Naive thymus-derived CD8-positive, alpha-beta T cell (primary cell): ENCODE measurements at regions not wholly inside any gene's neighbourhood (a gene's known extent, or its start where the extent isn't known, plus 50 kb on each side); places are given as distances from the start of the nearest gene placed in this dataset.

Experiments used
- ATAC-seq, 2 donors: fragments of 150-1000 bp; cut with Tn5 transposase in 1 of 2; sonication (Bioruptor Pico), chemical (Tn5 transposase) in 1 of 2; 1 replicate in 1 of 2; 2 replicates in 1 of 2; pipeline ENCODE4 v1.10.0; 2021; ENCODE audit warnings: mild to moderate bottlenecking in 2 of 2, moderate library complexity in 2 of 2
- POLR2A ChIA-PET: fragments of 350-600 bp; sonication (Branson Sonifier 250); formaldehyde crosslinking; loops from one replicate; lab custom pipeline; 2021; ENCODE audit warnings: antibody characterized with exemption; lab: Charles Lee
- DNase-seq, 10 donors: peaks; one replicate each; pipeline versions ENCODE4 v3.0.0 to v3.0.0-alpha.2; 2020 to 2022
- H3K27ac Mint-ChIP-seq, 10 donors: one replicate each; pipeline ENCODE4 v1.8.0; 2020 to 2022; ENCODE audit warnings: mild to moderate bottlenecking in 10 of 10, mixed read lengths in 10 of 10, moderate library complexity in 4 of 10, inconsistent platforms in 1 of 10
- H3K27me3 Mint-ChIP-seq, 5 donors: one replicate each; pipeline ENCODE4 v1.8.0; 2021 to 2022; ENCODE audit warnings: mixed read lengths in 5 of 5
- H3K36me3 Mint-ChIP-seq, 3 donors: one replicate each; pipeline ENCODE4 v1.8.0; 2020 to 2022; ENCODE audit warnings: mixed read lengths in 3 of 3, mild to moderate bottlenecking in 2 of 3, inconsistent platforms in 1 of 3
- H3K4me1 Mint-ChIP-seq, 4 donors: one replicate each; pipeline ENCODE4 v1.8.0; 2021 to 2022; ENCODE audit warnings: mixed read lengths in 4 of 4
- H3K4me3 Mint-ChIP-seq, 10 donors: one replicate each; pipeline ENCODE4 v1.8.0; 2020 to 2022; ENCODE audit warnings: mild to moderate bottlenecking in 10 of 10, mixed read lengths in 10 of 10, moderate library complexity in 6 of 10, inconsistent platforms in 1 of 10
- H3K9me3 Mint-ChIP-seq, 9 donors: one replicate each; pipeline ENCODE4 v1.8.0; 2020 to 2022; ENCODE audit warnings: mixed read lengths in 9 of 9, mild to moderate bottlenecking in 3 of 9, inconsistent platforms in 1 of 9, moderate library complexity in 1 of 9

DNA sequence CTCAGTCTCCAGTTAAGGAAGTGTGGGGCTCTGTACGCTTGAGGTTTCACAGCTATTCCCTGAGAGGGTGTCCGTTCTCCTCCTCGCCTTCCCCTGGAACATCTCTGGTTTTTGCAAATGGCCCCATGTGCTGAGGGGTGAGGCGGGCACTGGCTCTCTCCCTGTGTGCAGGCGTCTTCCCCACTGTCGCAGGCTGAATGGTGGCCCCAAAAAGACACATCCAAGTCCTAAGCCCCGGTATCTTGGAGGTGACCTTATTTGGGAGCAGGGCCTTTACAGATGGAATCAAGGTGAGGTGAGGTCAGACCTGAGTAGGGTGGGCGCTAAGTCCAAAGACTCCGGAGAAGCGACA lies 98.0 kb upstream of the TMPRSS2 start:
- Mint-ChIP-seq H3K4me3 (no peak overlapping the region), H3K36me3 (no peaks in the 10 kb centered on the region), H3K4me1 (no peaks in the 10 kb centered on the region), H3K9me3 (no peaks in the 10 kb centered on the region), H3K27ac (no peak overlapping the region), H3K27me3 (peaks cover 12 to 55% (median 34%) of the 10 kb centered on the region in 5 donors)
- ATAC-seq (no peak), DNase-seq (no peak)
- POLR2A ChIA-PET, result no interaction called here

DNA sequence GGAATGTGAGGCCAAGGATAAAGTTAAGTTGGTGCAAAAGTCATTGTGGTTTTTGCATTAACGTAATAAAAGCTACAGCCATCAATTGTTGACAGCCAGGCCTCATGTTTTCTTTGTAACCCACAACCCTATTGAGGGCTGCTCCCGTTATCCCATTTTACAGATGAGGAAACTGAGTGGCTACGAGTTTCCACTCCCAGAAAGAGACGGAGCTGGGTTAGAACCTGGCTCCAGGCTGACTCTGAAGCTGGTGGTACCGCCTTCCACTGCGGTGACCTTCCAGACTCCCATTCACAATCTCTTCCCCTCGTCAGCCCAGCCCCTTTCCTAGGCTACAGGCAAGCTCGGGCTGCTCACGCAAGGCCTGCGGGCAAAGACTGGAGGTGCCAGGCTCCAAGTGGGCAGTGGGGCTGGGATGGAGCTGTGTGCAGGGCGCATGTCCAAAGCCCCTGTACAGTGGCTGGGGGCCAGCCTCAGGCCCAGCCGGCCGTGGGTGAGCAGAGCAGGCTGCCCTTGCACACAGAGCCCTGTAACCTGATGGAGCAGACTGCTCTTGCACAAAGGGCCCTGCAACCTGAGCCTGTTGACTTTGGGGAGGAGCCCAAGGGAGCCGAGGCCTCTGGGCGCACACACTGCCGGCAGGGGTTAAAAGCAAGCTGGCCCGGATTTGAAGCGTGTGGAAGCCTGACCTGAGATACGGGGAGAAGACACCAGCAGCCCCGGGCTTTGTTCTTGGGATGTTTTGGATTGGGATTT lies 97.4 kb upstream of the TMPRSS2 start:
- H3K27me3 Mint-ChIP-seq, result peaks cover 12 to 49% (median 30%) of the 10 kb centered on the region in 5 donors
- POLR2A ChIA-PET, result no interaction called here

DNA sequence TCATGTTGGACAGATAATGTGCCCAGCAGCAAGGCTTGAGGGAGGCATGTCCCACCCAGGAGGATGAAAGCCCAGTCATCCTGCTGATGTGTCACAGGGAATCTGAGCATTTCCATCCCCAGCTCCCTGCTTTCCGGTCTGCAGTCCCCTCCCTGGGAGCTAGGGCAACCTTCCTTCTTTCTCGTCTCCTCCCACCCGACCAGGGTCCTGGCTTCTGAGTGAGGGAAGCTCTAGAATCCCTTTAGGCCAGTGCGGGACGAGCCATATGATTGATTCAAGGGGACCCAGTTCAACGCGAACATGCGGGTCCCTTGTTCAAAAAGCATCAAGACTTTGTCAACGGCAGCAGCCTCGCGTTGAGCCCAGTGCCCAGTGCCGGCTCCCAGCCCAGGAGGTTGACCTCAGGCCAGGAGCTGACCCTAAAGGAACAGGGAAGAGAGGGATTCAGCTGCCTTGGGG lies 96.7 kb upstream of the TMPRSS2 start:
- H3K27me3 Mint-ChIP-seq, result peaks cover 10 to 42% (median 23%) of the 10 kb centered on the region in 5 donors
- H3K4me3 Mint-ChIP-seq, result no peak overlapping the region
- DNase-seq (no peak), ATAC-seq (no peak)
- POLR2A ChIA-PET, result no interaction called here
- H3K4me1 Mint-ChIP-seq, result no peaks in the 10 kb centered on the region
- H3K9me3 Mint-ChIP-seq, result no peaks in the 10 kb centered on the region
- H3K27ac Mint-ChIP-seq, result peak overlapping the region in 1 of 10 donors; percentile 28
- H3K36me3 Mint-ChIP-seq, result no peaks in the 10 kb centered on the region

More for the DNA sequence above, 97.4 kb upstream of the TMPRSS2 start:
- Mint-ChIP-seq H3K9me3 (no peaks in the 10 kb centered on the region), H3K4me1 (no peaks in the 10 kb centered on the region), H3K27ac (no peak overlapping the region), H3K36me3 (no peaks in the 10 kb centered on the region), H3K4me3 (no peak overlapping the region)
- ATAC-seq (no peak), DNase-seq (no peak)

DNA sequence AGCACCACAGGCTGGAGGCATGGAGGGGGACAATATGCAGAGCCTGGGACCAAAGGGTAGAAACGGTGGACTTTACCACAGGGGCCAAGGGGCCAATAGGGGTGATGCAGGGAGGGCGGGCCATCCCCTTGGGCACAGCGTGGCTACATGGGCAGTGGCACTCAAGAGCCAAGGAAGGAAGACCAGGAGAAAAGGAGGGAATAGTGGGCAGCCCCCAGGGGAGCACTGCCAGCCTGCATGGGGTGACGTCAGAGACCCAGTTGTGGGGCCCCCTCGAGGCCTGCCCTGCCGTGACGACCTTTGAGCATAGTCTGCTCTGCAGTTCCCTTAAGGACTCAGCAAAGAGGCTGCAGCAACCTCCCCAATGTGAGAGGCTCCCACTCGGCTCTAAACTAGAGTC lies 95.5 kb upstream of the TMPRSS2 start:
- POLR2A ChIA-PET, result no interaction called here

GRCh38 chr21:41602531-41602930 lies 94.6 kb upstream of the TMPRSS2 start:
- no peak for ATAC-seq
- H3K4me3 Mint-ChIP-seq, result no peak overlapping the region
- peaks cover 0 to 7% (median 0%) of the 10 kb centered on the region in 4 donors for H3K4me1 Mint-ChIP-seq
- H3K27me3 Mint-ChIP-seq, result peaks cover 4 to 24% (median 7%) of the 10 kb centered on the region in 5 donors
- H3K36me3 Mint-ChIP-seq, result no peaks in the 10 kb centered on the region
- no peak for DNase-seq
- no peak overlapping the region for H3K27ac Mint-ChIP-seq
- no peaks in the 10 kb centered on the region for H3K9me3 Mint-ChIP-seq
- POLR2A ChIA-PET, result no interaction called here

More for the DNA sequence above, 95.5 kb upstream of the TMPRSS2 start:
- H3K4me3 Mint-ChIP-seq, result no peak overlapping the region
- peaks cover 4 to 31% (median 13%) of the 10 kb centered on the region in 5 donors for H3K27me3 Mint-ChIP-seq
- H3K4me1 Mint-ChIP-seq, result peaks cover 0 to 7% (median 0%) of the 10 kb centered on the region in 4 donors
- H3K36me3 Mint-ChIP-seq, result no peaks in the 10 kb centered on the region
- H3K9me3 Mint-ChIP-seq, result no peaks in the 10 kb centered on the region
- DNase-seq, result no peak
- ATAC-seq, result no peak
- H3K27ac Mint-ChIP-seq, result no peak overlapping the region

DNA sequence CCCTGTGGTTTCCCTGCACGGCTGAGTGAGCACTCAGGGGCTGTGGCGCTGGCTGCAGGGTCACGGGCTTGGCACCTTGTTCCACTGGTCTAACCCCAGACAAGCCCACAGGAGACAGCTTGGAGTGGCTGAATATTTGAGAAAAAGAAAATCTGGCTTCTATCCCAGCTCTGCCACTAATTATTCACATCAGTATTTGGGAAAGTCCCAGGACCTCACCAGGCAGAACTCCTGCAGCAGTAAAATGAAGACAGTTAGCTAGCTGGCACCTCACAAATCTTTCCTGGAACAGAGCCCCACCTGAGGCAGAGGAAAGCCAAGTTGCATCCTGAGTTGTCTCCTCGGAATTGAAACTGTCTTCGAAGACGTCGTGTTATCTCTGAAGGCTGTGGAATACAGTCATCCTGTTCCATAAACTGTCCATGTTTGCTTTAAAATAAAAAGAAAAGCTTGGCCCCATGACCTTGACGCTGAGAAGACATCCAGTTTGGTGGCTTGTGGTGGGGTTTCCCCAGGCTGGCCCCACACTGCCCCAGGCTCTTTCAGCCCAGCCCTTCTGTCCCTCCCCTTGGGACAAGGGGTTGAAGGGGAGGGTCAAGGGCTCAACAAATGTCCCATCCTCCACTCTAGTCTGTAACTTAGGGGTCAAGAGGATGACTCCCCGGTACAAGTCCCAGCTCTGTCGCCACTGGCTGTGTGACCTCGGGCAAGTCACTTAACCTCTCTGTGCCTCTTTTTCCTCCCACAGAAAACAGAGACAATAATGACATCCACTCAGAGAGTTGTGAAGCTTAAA lies 93.8 kb upstream of the TMPRSS2 start:
- peaks cover 0 to 7% (median 0%) of the 10 kb centered on the region in 4 donors for H3K4me1 Mint-ChIP-seq
- peak overlapping the region in 1 of 10 donors; percentile 31 for H3K27ac Mint-ChIP-seq
- H3K9me3 Mint-ChIP-seq, result no peaks in the 10 kb centered on the region
- DNase-seq, result no peak
- peaks cover 6 to 24% (median 9%) of the 10 kb centered on the region in 5 donors for H3K27me3 Mint-ChIP-seq
- no peak for ATAC-seq
- no peaks in the 10 kb centered on the region for H3K36me3 Mint-ChIP-seq
- POLR2A ChIA-PET, result no interaction called here
- no peak overlapping the region for H3K4me3 Mint-ChIP-seq

GRCh38 chr21:41600961-41601572 lies 93.1 kb upstream of the TMPRSS2 start:
- H3K36me3 Mint-ChIP-seq, result no peaks in the 10 kb centered on the region
- ATAC-seq (no peak), DNase-seq (no peak)
- H3K4me3 Mint-ChIP-seq, result no peak overlapping the region
- no peaks in the 10 kb centered on the region for H3K9me3 Mint-ChIP-seq
- POLR2A ChIA-PET, result no interaction called here
- H3K27me3 Mint-ChIP-seq, result peaks cover 5 to 24% (median 8%) of the 10 kb centered on the region in 5 donors
- H3K27ac Mint-ChIP-seq, result peak overlapping the region in 1 of 10 donors; percentile 31
- H3K4me1 Mint-ChIP-seq, result peaks cover 0 to 7% (median 0%) of the 10 kb centered on the region in 4 donors

DNA sequence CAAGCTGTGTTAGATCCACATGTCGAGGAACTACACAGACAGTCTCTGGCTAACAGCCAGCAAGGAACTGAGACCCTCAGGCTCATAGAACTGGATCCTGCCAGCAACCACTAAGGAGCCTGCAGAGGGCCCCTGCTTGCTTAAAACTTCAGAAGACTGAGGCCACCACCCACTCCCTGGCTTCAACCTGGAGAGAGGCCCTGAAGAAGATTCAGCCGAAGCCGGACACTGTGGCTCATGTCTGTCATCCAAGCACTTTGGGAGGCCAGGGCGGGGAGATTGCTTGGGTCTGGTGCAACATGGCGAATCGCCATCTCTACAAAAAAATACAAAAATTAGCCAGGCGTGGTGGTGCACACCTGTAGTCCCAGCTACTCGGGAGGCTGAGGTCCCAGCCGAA lies 92.6 kb upstream of the TMPRSS2 start:
- Mint-ChIP-seq H3K27me3 (peaks cover 4 to 24% (median 8%) of the 10 kb centered on the region in 5 donors), H3K4me1 (peaks cover 0 to 7% (median 0%) of the 10 kb centered on the region in 4 donors), H3K36me3 (no peaks in the 10 kb centered on the region), H3K4me3 (no peak overlapping the region), H3K9me3 (no peaks in the 10 kb centered on the region), H3K27ac (no peak overlapping the region)
- DNase-seq (no peak), ATAC-seq (no peak)
- POLR2A ChIA-PET, result no interaction called here

DNA sequence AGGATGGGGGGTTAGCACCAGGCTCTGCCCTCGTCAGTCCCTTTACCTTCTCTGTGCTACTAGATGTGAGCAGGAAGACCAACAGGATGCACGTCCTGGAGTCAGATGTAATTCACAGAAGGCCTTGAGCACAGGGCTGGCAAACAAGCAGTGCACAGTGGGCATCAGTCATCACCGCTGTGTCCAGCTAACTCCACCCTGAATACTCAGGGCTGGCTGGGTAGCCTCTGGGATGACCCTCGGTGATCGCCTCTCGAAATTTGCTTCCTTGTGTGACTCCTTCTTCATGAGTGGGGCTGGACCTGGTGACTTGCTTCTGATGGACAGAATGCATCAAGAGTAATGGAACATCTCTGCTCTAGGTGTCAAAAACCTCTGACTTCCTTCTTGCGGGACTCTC lies 92.2 kb upstream of the TMPRSS2 start:
- DNase-seq (no peak), ATAC-seq (no peak)
- H3K9me3 Mint-ChIP-seq, result no peaks in the 10 kb centered on the region
- peaks cover 0 to 7% (median 0%) of the 10 kb centered on the region in 4 donors for H3K4me1 Mint-ChIP-seq
- POLR2A ChIA-PET, result no interaction called here
- no peaks in the 10 kb centered on the region for H3K36me3 Mint-ChIP-seq
- no peak overlapping the region for H3K27ac Mint-ChIP-seq
- no peak overlapping the region for H3K4me3 Mint-ChIP-seq
- peaks cover 4 to 23% (median 8%) of the 10 kb centered on the region in 5 donors for H3K27me3 Mint-ChIP-seq

- no peak for DNase-seq
- H3K36me3 Mint-ChIP-seq, result no peaks in the 10 kb centered on the region
- H3K27me3 Mint-ChIP-seq, result peaks cover 5 to 10% (median 8%) of the 10 kb centered on the region in 5 donors
- ATAC-seq, result no peak
- H3K27ac Mint-ChIP-seq, result peak overlapping the region in 1 of 10 donors; percentile 61
- no peak overlapping the region for H3K4me3 Mint-ChIP-seq
- H3K9me3 Mint-ChIP-seq, result no peaks in the 10 kb centered on the region
- POLR2A ChIA-PET, result no interaction called here
- H3K4me1 Mint-ChIP-seq, result peaks cover 0 to 7% (median 0%) of the 10 kb centered on the region in 4 donors
These were observed 90.8 kb upstream of the TMPRSS2 start for GRCh38 chr21:41598561-41599431.

DNA sequence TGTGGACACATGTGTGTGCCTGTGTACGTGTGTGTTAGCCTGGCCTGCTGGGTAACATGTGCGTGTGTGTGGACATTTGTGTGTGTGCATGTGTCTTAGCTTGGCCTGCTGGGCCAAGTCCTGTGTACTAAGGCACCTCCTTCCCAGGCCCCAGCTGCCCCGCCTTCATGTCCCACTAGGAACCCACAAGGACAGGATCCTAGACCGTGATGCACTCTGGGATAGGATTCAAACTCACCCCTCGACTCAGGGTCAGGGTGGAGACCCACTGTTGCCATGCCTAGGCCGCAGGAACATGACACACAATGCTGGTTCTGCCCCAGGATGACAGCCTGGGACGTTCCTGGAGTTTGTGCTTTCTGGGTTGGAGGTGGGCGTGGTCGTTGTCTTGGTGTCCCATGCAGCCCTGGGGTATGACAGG lies 89.9 kb upstream of the TMPRSS2 start:
- ATAC-seq (no peak), DNase-seq (no peak)
- no peaks in the 10 kb centered on the region for H3K9me3 Mint-ChIP-seq
- H3K36me3 Mint-ChIP-seq, result no peaks in the 10 kb centered on the region
- H3K27me3 Mint-ChIP-seq, result peaks cover 2 to 7% (median 5%) of the 10 kb centered on the region in 5 donors
- POLR2A ChIA-PET, result no interaction called here
- H3K27ac Mint-ChIP-seq, result no peak overlapping the region
- H3K4me1 Mint-ChIP-seq, result peaks cover 0 to 7% (median 0%) of the 10 kb centered on the region in 4 donors
- H3K4me3 Mint-ChIP-seq, result no peak overlapping the region

GRCh38 chr21:41597227-41597626 lies 89.3 kb upstream of the TMPRSS2 start:
- Mint-ChIP-seq H3K27ac (no peak overlapping the region), H3K27me3 (peaks cover 0 to 7% (median 3%) of the 10 kb centered on the region in 5 donors), H3K36me3 (no peaks in the 10 kb centered on the region), H3K9me3 (no peaks in the 10 kb centered on the region), H3K4me1 (peaks cover 0 to 7% (median 0%) of the 10 kb centered on the region in 4 donors), H3K4me3 (no peak overlapping the region)
- POLR2A ChIA-PET, result no interaction called here
- DNase-seq (no peak), ATAC-seq (no peak)
